HL-60 (cell line): ENCODE measurements at regions not wholly inside any gene's neighbourhood (a gene's known extent, or its start where the extent isn't known, plus 50 kb on each side); places are given as distances from the start of the nearest gene placed in this dataset.

ENCODE experiments used
- DNase-seq, 2 experiments: peaks; one replicate each; pipeline ENCODE4 v3.0.0-alpha.2; 2010 to 2020; ENCODE audit warnings: low read depth in 1 of 2, low spot score in 1 of 2
- H3K27ac ChIP-seq: fragments of 250-450 bp; sonication (Bioruptor Pico); replicated peaks from 2 replicates; pipeline ENCODE4 v1.5.1; 2020; ENCODE audit warnings: mild to moderate bottlenecking, moderate library complexity
- H3K27me3 ChIP-seq: fragments of 250-450 bp; sonication (Bioruptor Pico); 2 replicates; pipeline ENCODE4 v1.5.1; 2021; ENCODE audit warnings: mild to moderate bottlenecking, moderate library complexity; ENCODE audit not compliant: insufficient read depth, poor library complexity, severe bottlenecking
- H3K4me3 ChIP-seq: replicated peaks from 2 replicates; pipeline ENCODE4 v1.5.1; 2011; ENCODE audit warnings: mild to moderate bottlenecking, control low read depth, low read length; ENCODE audit not compliant: insufficient read depth
- CTCF ChIP-seq: IDR thresholded peaks from one replicate; pipeline ENCODE4 v1.5.1; 2011; ENCODE audit warnings: low read length, control low read depth, inconsistent platforms; ENCODE audit not compliant: insufficient read depth
- GABPA ChIP-seq: IDR thresholded peaks from 2 replicates; pipeline ENCODE4 v1.6.1; 2012; ENCODE audit warnings: low read depth
- POLR2AphosphoS5 ChIP-seq: IDR thresholded peaks from 2 replicates; pipeline ENCODE4 v1.6.1; 2012; ENCODE audit warnings: low read depth
- REST ChIP-seq: IDR thresholded peaks from 2 replicates; pipeline ENCODE4 v1.6.1; 2012; ENCODE audit warnings: low read depth; ENCODE audit not compliant: insufficient replicate concordance
- SPI1 ChIP-seq: IDR thresholded peaks from 2 replicates; pipeline ENCODE4 v1.6.1; 2012; ENCODE audit warnings: low read depth, mild to moderate bottlenecking, borderline replicate concordance

GRCh38 chr5:62985749-62986148, 407.1 kb downstream of the LRRC70 start:
- H3K27ac ChIP-seq = no peak overlapping the region
- no peak for TF ChIP-seq GABPA
- TF ChIP-seq REST = no peak
- TF ChIP-seq CTCF = no peak
- TF ChIP-seq POLR2AphosphoS5 = no peak
- TF ChIP-seq SPI1 = no peak
- no peak for DNase-seq

GRCh38 chr5:62982348-62982747, 403.7 kb downstream of the LRRC70 start:
- DNase-seq = no peak
- TF ChIP-seq CTCF (no peak), SPI1 (no peak), REST (no peak), GABPA (no peak), POLR2AphosphoS5 (no peak)
- Histone ChIP-seq H3K27ac (no peak overlapping the region), H3K4me3 (no peak overlapping the region), H3K27me3 (no peaks in the 10 kb centered on the region)

More at GRCh38 chr5:62985749-62986148, 407.1 kb downstream of the LRRC70 start:
- H3K27me3 ChIP-seq = no peaks in the 10 kb centered on the region
- no peak overlapping the region for H3K4me3 ChIP-seq

- Histone ChIP-seq H3K27ac (no peak overlapping the region), H3K4me3 (no peak overlapping the region), H3K27me3 (no peaks in the 10 kb centered on the region)
- DNase-seq = no peak
- TF ChIP-seq GABPA (no peak), CTCF (no peak), POLR2AphosphoS5 (no peak), REST (no peak), SPI1 (no peak)
These were observed 402.3 kb downstream of the LRRC70 start for GRCh38 chr5:62980884-62981283.
